SK-N-SH treated with all-trans-retinoic acid at 6 μM for 48 hours (cell line): ENCODE measurements at regions not wholly inside any gene's neighbourhood (a gene's known extent, or its start where the extent isn't known, plus 50 kb on each side); places are given as distances from the start of the nearest gene placed in this dataset.

Experiments used
- ARNTL ChIP-seq: fragments of 450-650 bp; formaldehyde crosslinking; IDR thresholded peaks from 2 replicates; pipeline ENCODE4 v1.5.0; 2020; ENCODE audit warnings: low read depth, mild to moderate bottlenecking, moderate library complexity, borderline replicate concordance
- ISL1 ChIP-seq: fragments of 250-450 bp; sonication (Bioruptor Pico); IDR thresholded peaks from 2 replicates; pipeline ENCODE4 v2.1.2; 2022; ENCODE audit warnings: mild to moderate bottlenecking, moderate library complexity
- PPARA ChIP-seq: fragments of 250-450 bp; sonication (Bioruptor Pico); IDR thresholded peaks from 2 replicates; pipeline ENCODE4 v1.5.0; 2020; ENCODE audit warnings: mild to moderate bottlenecking, borderline replicate concordance
- RARB ChIP-seq: fragments of 250-450 bp; sonication (Bioruptor Pico); IDR thresholded peaks from 2 replicates; pipeline ENCODE4 v1.8.0; 2021; ENCODE audit warnings: mild to moderate bottlenecking, moderate library complexity
- SNAI2 ChIP-seq: fragments of 250-450 bp; sonication (Bioruptor Pico); IDR thresholded peaks from 2 replicates; pipeline ENCODE4 v1.5.0; 2020; ENCODE audit warnings: mild to moderate bottlenecking, moderate library complexity
- TCF4 ChIP-seq: fragments of 250-450 bp; sonication (Bioruptor Pico); IDR thresholded peaks from 2 replicates; pipeline ENCODE4 v1.8.0; 2021; ENCODE audit warnings: mild to moderate bottlenecking, moderate library complexity, borderline replicate concordance
- ZFP3 ChIP-seq: fragments of 250-450 bp; sonication (Bioruptor Pico); IDR thresholded peaks from 2 replicates; pipeline ENCODE4 v1.5.0; 2020; ENCODE audit warnings: mild to moderate bottlenecking, moderate library complexity
- ZFP30 ChIP-seq: fragments of 450-650 bp; formaldehyde crosslinking; IDR thresholded peaks from 2 replicates; pipeline ENCODE4 v1.5.0; 2022; ENCODE audit warnings: mild to moderate bottlenecking, moderate library complexity
- ZNF565 ChIP-seq: fragments of 450-650 bp; formaldehyde crosslinking; conservative IDR thresholded peaks from 2 replicates; pipeline ENCODE4 v1.5.0; 2020; ENCODE audit warnings: low read depth, mild to moderate bottlenecking, moderate library complexity
- ZNF8 ChIP-seq: fragments of 450-650 bp; formaldehyde crosslinking; IDR thresholded peaks from 2 replicates; pipeline ENCODE4 v1.5.0; 2020; ENCODE audit warnings: mild to moderate bottlenecking, moderate library complexity
- TF ChIP-seq, protein P1 (sequence below): fragments of 250-450 bp; sonication (Bioruptor Pico); IDR thresholded peaks from 2 replicates; pipeline ENCODE4 v1.8.0; 2020; ENCODE audit warnings: mild to moderate bottlenecking, moderate library complexity, borderline replicate concordance
- TF ChIP-seq, protein P2 (sequence below): fragments of 250-450 bp; sonication (Bioruptor Pico); IDR thresholded peaks from 2 replicates; pipeline ENCODE4 v1.5.1; 2020; ENCODE audit warnings: low read depth, mild to moderate bottlenecking, moderate library complexity
- TF ChIP-seq, protein P3 (sequence below): fragments of 250-450 bp; sonication (Bioruptor Pico); IDR thresholded peaks from 2 replicates; pipeline ENCODE4 v1.5.0; 2020; ENCODE audit warnings: mild to moderate bottlenecking, moderate library complexity
- TF ChIP-seq, protein P4 (sequence below): fragments of 250-450 bp; sonication (Bioruptor Pico); IDR thresholded peaks from 2 replicates; pipeline ENCODE4 v1.5.1; 2021; ENCODE audit warnings: mild to moderate bottlenecking, moderate library complexity

DNA sequence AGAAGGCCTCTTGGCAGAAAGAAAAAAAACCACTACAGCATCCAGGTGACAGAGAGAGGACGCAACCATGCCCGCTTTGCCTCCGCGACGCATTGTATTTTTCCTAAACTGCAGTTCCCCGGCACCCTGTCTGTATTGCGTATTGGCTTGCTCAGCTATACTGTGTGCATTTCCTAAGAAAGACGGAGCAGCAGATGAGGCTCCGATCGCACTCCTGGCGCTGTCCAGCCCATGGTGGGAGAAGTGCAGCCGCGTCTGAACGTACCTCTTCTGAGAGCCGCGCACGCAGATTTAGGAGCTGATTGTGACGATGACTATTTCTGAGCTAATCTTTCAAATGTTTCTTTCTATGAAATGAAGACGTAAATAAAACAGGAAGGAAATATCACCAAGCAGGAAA is 366.5 kb downstream of the IRX1 start:
- TF ChIP-seq ARNTL (CRISPR knock-in tag) (no peak), ZFP30 (CRISPR knock-in tag) (no peak), ZNF8 (no peak), TCF4 (no peak), RARB (CRISPR knock-in tag) (no peak), PPARA (CRISPR knock-in tag) (no peak), ZNF565 (CRISPR knock-in tag) (no peak), ZFP3 (CRISPR knock-in tag) (no peak), SNAI2 (CRISPR knock-in tag) (no peak), ISL1 (CRISPR knock-in tag) (no peak)
- TF ChIP-seq, protein P1, sequence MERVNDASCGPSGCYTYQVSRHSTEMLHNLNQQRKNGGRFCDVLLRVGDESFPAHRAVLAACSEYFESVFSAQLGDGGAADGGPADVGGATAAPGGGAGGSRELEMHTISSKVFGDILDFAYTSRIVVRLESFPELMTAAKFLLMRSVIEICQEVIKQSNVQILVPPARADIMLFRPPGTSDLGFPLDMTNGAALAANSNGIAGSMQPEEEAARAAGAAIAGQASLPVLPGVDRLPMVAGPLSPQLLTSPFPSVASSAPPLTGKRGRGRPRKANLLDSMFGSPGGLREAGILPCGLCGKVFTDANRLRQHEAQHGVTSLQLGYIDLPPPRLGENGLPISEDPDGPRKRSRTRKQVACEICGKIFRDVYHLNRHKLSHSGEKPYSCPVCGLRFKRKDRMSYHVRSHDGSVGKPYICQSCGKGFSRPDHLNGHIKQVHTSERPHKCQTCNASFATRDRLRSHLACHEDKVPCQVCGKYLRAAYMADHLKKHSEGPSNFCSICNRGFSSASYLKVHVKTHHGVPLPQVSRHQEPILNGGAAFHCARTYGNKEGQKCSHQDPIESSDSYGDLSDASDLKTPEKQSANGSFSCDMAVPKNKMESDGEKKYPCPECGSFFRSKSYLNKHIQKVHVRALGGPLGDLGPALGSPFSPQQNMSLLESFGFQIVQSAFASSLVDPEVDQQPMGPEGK (CRISPR knock-in tag), result no peak
- TF ChIP-seq, protein P2, sequence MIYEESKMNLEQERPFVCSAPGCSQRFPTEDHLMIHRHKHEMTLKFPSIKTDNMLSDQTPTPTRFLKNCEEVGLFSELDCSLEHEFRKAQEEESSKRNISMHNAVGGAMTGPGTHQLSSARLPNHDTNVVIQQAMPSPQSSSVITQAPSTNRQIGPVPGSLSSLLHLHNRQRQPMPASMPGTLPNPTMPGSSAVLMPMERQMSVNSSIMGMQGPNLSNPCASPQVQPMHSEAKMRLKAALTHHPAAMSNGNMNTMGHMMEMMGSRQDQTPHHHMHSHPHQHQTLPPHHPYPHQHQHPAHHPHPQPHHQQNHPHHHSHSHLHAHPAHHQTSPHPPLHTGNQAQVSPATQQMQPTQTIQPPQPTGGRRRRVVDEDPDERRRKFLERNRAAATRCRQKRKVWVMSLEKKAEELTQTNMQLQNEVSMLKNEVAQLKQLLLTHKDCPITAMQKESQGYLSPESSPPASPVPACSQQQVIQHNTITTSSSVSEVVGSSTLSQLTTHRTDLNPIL, result no peak
- TF ChIP-seq, protein P3, sequence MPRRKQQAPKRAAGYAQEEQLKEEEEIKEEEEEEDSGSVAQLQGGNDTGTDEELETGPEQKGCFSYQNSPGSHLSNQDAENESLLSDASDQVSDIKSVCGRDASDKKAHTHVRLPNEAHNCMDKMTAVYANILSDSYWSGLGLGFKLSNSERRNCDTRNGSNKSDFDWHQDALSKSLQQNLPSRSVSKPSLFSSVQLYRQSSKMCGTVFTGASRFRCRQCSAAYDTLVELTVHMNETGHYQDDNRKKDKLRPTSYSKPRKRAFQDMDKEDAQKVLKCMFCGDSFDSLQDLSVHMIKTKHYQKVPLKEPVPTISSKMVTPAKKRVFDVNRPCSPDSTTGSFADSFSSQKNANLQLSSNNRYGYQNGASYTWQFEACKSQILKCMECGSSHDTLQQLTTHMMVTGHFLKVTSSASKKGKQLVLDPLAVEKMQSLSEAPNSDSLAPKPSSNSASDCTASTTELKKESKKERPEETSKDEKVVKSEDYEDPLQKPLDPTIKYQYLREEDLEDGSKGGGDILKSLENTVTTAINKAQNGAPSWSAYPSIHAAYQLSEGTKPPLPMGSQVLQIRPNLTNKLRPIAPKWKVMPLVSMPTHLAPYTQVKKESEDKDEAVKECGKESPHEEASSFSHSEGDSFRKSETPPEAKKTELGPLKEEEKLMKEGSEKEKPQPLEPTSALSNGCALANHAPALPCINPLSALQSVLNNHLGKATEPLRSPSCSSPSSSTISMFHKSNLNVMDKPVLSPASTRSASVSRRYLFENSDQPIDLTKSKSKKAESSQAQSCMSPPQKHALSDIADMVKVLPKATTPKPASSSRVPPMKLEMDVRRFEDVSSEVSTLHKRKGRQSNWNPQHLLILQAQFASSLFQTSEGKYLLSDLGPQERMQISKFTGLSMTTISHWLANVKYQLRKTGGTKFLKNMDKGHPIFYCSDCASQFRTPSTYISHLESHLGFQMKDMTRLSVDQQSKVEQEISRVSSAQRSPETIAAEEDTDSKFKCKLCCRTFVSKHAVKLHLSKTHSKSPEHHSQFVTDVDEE, result no peak
- TF ChIP-seq, protein P4, sequence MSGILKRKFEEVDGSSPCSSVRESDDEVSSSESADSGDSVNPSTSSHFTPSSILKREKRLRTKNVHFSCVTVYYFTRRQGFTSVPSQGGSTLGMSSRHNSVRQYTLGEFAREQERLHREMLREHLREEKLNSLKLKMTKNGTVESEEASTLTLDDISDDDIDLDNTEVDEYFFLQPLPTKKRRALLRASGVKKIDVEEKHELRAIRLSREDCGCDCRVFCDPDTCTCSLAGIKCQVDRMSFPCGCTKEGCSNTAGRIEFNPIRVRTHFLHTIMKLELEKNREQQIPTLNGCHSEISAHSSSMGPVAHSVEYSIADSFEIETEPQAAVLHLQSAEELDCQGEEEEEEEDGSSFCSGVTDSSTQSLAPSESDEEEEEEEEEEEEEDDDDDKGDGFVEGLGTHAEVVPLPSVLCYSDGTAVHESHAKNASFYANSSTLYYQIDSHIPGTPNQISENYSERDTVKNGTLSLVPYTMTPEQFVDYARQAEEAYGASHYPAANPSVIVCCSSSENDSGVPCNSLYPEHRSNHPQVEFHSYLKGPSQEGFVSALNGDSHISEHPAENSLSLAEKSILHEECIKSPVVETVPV, result no peak
